Heart right ventricle (tissue), 16 donors: ENCODE measurements at regions not wholly inside any gene's neighbourhood (a gene's known extent, or its start where the extent isn't known, plus 50 kb on each side); places are given as distances from the start of the nearest gene placed in this dataset.

Experiments used
- ATAC-seq, 8 donors: fragments of 200-7000 bp; cut with Tn5 transposase; one replicate each; pipeline ENCODE4 v1.9.1; 2020; ENCODE audit warnings: mild to moderate bottlenecking in 8 of 8, moderate library complexity in 8 of 8, moderate number of reproducible peaks in 1 of 8
- DNase-seq, 2 donors: peaks; one replicate each; pipeline ENCODE4 v3.0.0-alpha.2; 2020
- H3K27ac ChIP-seq, 10 donors: fragments of 200-600 bp; sonication (generic) in 2 of 10; one replicate each; pipeline versions ENCODE4 v1.5.0 to v1.8.0; 2020 to 2022; ENCODE audit warnings: mild to moderate bottlenecking in 3 of 10
- H3K27me3 ChIP-seq, 7 donors: fragments of 200-600 bp; one replicate each; pipeline ENCODE4 v1.8.0; 2021 to 2022; ENCODE audit warnings: mild to moderate bottlenecking in 2 of 7
- H3K36me3 ChIP-seq, 9 donors: fragments of 200-600 bp; sonication (generic) in 1 of 9; one replicate each; pipeline versions ENCODE4 v1.5.0 to v1.8.0; 2020 to 2022; ENCODE audit warnings: mild to moderate bottlenecking in 2 of 9
- H3K4me1 ChIP-seq, 9 donors: fragments of 200-600 bp; sonication (generic) in 1 of 9; one replicate each; pipeline versions ENCODE4 v1.5.0 to v1.8.0; 2020 to 2022; ENCODE audit warnings: mild to moderate bottlenecking in 4 of 9
- H3K4me3 ChIP-seq, 10 donors: fragments of 200-600 bp; sonication (generic) in 2 of 10; one replicate each; pipeline versions ENCODE4 v1.5.0 to v1.8.0; 2020 to 2022; ENCODE audit warnings: mild to moderate bottlenecking in 7 of 10, moderate library complexity in 2 of 10
- H3K9me3 ChIP-seq, 11 donors: fragments of 200-600 bp in 10 of 11; sonication (generic) in 2 of 11; one replicate each; pipeline versions ENCODE4 v1.5.0 to v1.8.0; 2013 to 2022; ENCODE audit warnings: mild to moderate bottlenecking in 2 of 11, control low read depth in 1 of 11, moderate library complexity in 1 of 11
- CTCF ChIP-seq, 9 donors: fragments of 200-600 bp; sonication (generic) in 2 of 9; IDR thresholded peaks; one replicate each; pipeline versions ENCODE4 v1.5.0 to v1.8.0; 2021 to 2022; ENCODE audit warnings: antibody characterized with exemption in 9 of 9, mild to moderate bottlenecking in 5 of 9, moderate library complexity in 1 of 9
- WGBS, 2 donors: extraction: QIAGEN DNeasy Blood & Tissue Kit; methylation state at CpG; one replicate each; pipeline ENCODE4 v1.1.7; 2013; ENCODE audit warnings: inconsistent platforms in 1 of 2; 5-methylcytosine and 5-hydroxymethylcytosine counted together
- intact Hi-C, 10 donors: fragments of 100-400 bp; cut with DNase I; formaldehyde crosslinking; loops; one replicate each; pipeline versions ENCODE4 v1.11.1 to v1.14.2; 2022
- donor health status: Arrhythmogenic right ventricular cardiomyopathy.
- donor health status: ischemic (EF 13 %, LVEDD 7.1; RV severe dilation, severe dysfunction).
- donor health status: healthy with polysubstance abuse.
- donor health status: DM: no; HTN: yes; CAD: no.
- donor health status: DM: no; HTN: no; CAD: no.
- donor health status: ischemic (EF 25% LVEDD 6.9; RV normal size, moderate dysfunction).
- donor health status: ischemic (EF 25% LVEDD 5.7; RV mildly dilated, moderate dysfunction).
- donor health status: healthy.
- donor health status: DM: yes; HTN: yes; CAD: no.
- donor health status: Ischemic cardiomyopathy.
- donor health status: ischemic (EF 35%, LVEDD 5.7; RV mildly dilated, moderate dysfunction).
- donor health status: nonischemic (EF 11% LVEDD 7.7; RV severe dilation, severe dysfunction).
- donor health status: DM: yes; HTN: yes; CAD: no.
- donor health status: PGD.
- donor health status: ischemic (EF 29% LVEDD 5.4; RV normal size, mild dysfunction).
- donor health status: nonischemic (EF 23%, LVEDD 6.1; RV moderate dilation, normal function).

GRCh38 chr9:2979957-2980610 is 136.2 kb upstream of the PUM3 start:
- no peak for TF ChIP-seq CTCF (IDR thresholded peaks at IDR 0.05)
- Histone ChIP-seq H3K4me3 (no peak overlapping the region), H3K4me1 (no peaks in the 10 kb centered on the region), H3K36me3 (no peaks in the 10 kb centered on the region), H3K27me3 (no peaks in the 10 kb centered on the region), H3K27ac (no peak overlapping the region), H3K9me3 (peaks cover 0 to 8% (median 0%) of the 10 kb centered on the region in 11 donors)
- intact Hi-C loops = no loop called here
- DNase-seq (no peak), ATAC-seq (no peak)
- 76% methylated on average over 8 of the region's 8 CpGs for whole genome bisulfite sequencing, 2 donors

- ATAC-seq = no peak
- no peak for TF ChIP-seq CTCF (IDR thresholded peaks at IDR 0.05)
- H3K4me1 ChIP-seq = no peaks in the 10 kb centered on the region
- no peak overlapping the region for H3K27ac ChIP-seq
- no peak overlapping the region for H3K4me3 ChIP-seq
- H3K27me3 ChIP-seq = peaks cover 0 to 3% (median 0%) of the 10 kb centered on the region in 7 donors
- DNase-seq = no peak
- 59 to 66% methylated on average over 2 of the region's 2 CpGs for WGBS, 2 donors
- intact Hi-C loops = no loop called here
- H3K36me3 ChIP-seq = no peaks in the 10 kb centered on the region
- peaks cover 0 to 37% (median 16%) of the 10 kb centered on the region in 11 donors for H3K9me3 ChIP-seq
Observed at GRCh38 chr9:2972475-2972874, 128.6 kb upstream of the PUM3 start.

- H3K36me3 ChIP-seq = no peaks in the 10 kb centered on the region
- peaks cover 0 to 3% (median 0%) of the 10 kb centered on the region in 7 donors for H3K27me3 ChIP-seq
- H3K9me3 ChIP-seq = peaks cover 0 to 37% (median 16%) of the 10 kb centered on the region in 11 donors
- H3K27ac ChIP-seq = no peak overlapping the region
- H3K4me1 ChIP-seq = no peaks in the 10 kb centered on the region
- no peak for ATAC-seq
- no peak for TF ChIP-seq CTCF (IDR thresholded peaks at IDR 0.05)
- intact Hi-C loops = no loop called here
- H3K4me3 ChIP-seq = no peak overlapping the region
- DNase-seq = no peak
Observed at GRCh38 chr9:2970864-2971263, 127.0 kb upstream of the PUM3 start.

GRCh38 chr9:2967766-2968165 is 123.9 kb upstream of the PUM3 start:
- no peak for TF ChIP-seq CTCF (IDR thresholded peaks at IDR 0.05)
- no peaks in the 10 kb centered on the region for H3K4me1 ChIP-seq
- H3K4me3 ChIP-seq = no peak overlapping the region
- DNase-seq (no peak), ATAC-seq (no peak)
- H3K9me3 ChIP-seq = peaks cover 0 to 19% (median 8%) of the 10 kb centered on the region in 11 donors
- no peak overlapping the region for H3K27ac ChIP-seq
- intact Hi-C loops = no loop called here
- no peaks in the 10 kb centered on the region for H3K36me3 ChIP-seq
- peaks cover 0 to 3% (median 0%) of the 10 kb centered on the region in 7 donors for H3K27me3 ChIP-seq
